GM23248 (cell line): ENCODE measurements at regions not wholly inside any gene's neighbourhood (a gene's known extent, or its start where the extent isn't known, plus 50 kb on each side); places are given as distances from the start of the nearest gene placed in this dataset.

Source experiments
- EZH2 ChIP-seq: fragments of 200-600 bp; sonication (generic); IDR thresholded peaks from 2 replicates; pipeline ENCODE4 v1.6.1; 2018; ENCODE audit warnings: antibody characterized with exemption, mild to moderate bottlenecking; ENCODE audit not compliant: insufficient read depth, poor library complexity, severe bottlenecking
- EZH2phosphoT487 ChIP-seq: fragments of 200-600 bp; sonication (generic); IDR thresholded peaks from 2 replicates; pipeline ENCODE4 v1.6.1; 2018; ENCODE audit warnings: antibody characterized with exemption, moderate library complexity, mild to moderate bottlenecking, low read depth; ENCODE audit not compliant: insufficient read depth

DNA sequence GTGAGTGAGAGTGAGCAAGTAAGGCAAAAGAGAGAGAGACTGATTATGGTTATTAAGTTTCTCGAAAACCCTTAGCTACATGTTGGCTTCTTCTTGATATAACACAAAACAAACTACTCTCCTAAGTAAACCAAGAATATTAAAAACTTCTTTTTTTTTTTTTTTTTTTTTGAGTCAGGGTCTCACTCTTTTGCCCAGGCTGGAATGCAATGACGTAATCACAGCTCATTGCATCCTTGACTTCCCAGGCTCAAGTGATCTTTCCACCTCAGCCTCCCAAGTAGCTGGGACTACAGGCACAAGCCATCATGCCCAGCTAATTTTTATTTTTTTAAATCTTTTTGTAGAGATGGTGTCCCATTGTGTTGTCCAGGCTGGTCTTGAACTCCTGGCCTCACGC lies 102.2 kb upstream of the IL6 start:
- no peak for TF ChIP-seq EZH2phosphoT487
- TF ChIP-seq EZH2: no peak
